ENCODE measurements at regions not wholly inside any gene's neighbourhood (a gene's known extent, or its start where the extent isn't known, plus 50 kb on each side); places are given as distances from the start of the nearest gene placed in this dataset.

DNA sequence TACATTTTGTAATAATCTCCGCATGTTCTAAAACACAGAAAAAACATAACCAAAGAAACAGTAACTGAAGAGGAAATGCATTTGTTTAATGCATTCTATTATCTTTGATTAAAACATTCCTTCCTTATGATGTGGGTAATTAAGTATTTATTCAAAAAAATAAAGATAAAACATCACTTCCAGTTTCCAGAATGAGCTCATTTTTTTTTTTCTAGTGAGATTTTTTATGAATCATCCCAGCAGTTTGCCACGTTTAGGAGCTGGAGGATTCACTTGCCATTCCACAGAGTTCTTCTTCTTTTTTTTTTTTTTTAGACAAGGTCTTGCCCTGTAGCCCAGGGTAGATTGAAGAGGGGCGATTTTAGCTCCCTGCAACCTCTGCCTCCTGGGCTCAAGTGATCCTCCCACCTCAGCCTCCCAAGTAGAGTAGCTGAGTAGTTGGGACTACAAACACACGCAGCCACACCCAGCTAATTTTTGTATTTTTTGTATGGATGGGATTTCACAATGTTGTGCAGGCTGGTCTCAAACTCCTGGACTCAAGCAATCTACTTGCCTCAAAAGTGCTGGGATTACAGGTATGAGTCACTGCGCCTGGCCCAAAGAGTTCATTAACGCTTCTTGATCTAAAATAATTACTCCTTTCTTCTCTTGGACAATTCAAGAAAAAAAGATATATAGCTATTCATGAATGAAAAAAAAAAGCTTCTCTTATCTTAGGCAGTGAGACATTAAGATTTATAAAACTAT, 177.3 kb downstream of the DKK1 start:
- no peak for TF ChIP-seq CTCF (IDR thresholded peaks at IDR 0.05 in 4 of 5, conservative IDR thresholded peaks at IDR 0.05 in 1 of 5)
- no peak for TF ChIP-seq POLR2A (IDR thresholded peaks at IDR 0.05)
